ENCODE measurements at regions not wholly inside any gene's neighbourhood (a gene's known extent, or its start where the extent isn't known, plus 50 kb on each side); places are given as distances from the start of the nearest gene placed in this dataset.

GRCh38 chr6:85291326-85291725 is 158.6 kb upstream of the NT5E start:
- TF ChIP-seq CTCF (conservative IDR thresholded peaks at IDR 0.05) (no peak), ZFX (IDR thresholded peaks at IDR 0.05) (no peak)

Measured in C4-2B (cell line).